ENCODE measurements at regions not wholly inside any gene's neighbourhood (a gene's known extent, or its start where the extent isn't known, plus 50 kb on each side); places are given as distances from the start of the nearest gene placed in this dataset.

- BruUV-seq (replicated peaks), result no TSS peak
- intact Hi-C loops (cut with micrococcal nuclease) (no loop called here), in situ Hi-C loops (cut with MboI) (no loop called here)
- POLR2A ChIA-PET, result no interaction called here
- H3K9ac ChIP-seq (ENCODE audit: insufficient read depth in 1 of 2, low read depth in 2 of 2, low read length in 2 of 2), result no peak overlapping the region
- H3K4me3 ChIP-seq, result no peak overlapping the region
- no peaks in the 10 kb centered on the region for H3K27me3 ChIP-seq (ENCODE audit: control insufficient read depth in 2 of 2, insufficient read depth in 2 of 2, low read length in 2 of 2)
- CTCF ChIA-PET (ENCODE audit: low intra/inter-chr PET ratio), result no interaction called here
- WGBS (ENCODE audit: insufficient coverage, low coverage, missing lambda C conversion rate), result 32% methylated on average over 5 of the region's 5 CpGs
- H2AFZ ChIP-seq (ENCODE audit: low read depth, low read length), result no peak overlapping the region
- DNase-seq (ENCODE audit: extremely low read depth in 1 of 4, low spot score in 3 of 4) (no peak), ATAC-seq (no peak), FAIRE-seq (no peak)
- peaks cover 0 to 4% of the 10 kb centered on the region in 2 experiments; a peak in 1 of 5 replicates for H3K4me1 ChIP-seq (replicated peaks in 1 of 2; ENCODE audit: control insufficient read depth in 2 of 2, insufficient read depth in 2 of 2, low read length in 2 of 2)
- no peaks in the 10 kb centered on the region for H3K36me3 ChIP-seq (ENCODE audit: control insufficient read depth, insufficient read depth, low read length)
- H3K9me1 ChIP-seq (ENCODE audit: control insufficient read depth, insufficient read depth, low read length), result no peaks in the 10 kb centered on the region
- no peaks in the 10 kb centered on the region for H3K79me2 ChIP-seq (ENCODE audit: control insufficient read depth, insufficient read depth, low read length)
- H3K9me3 ChIP-seq (replicated peaks; ENCODE audit: control insufficient read depth, insufficient read depth, low read depth, low read length), result no peaks in the 10 kb centered on the region
- no peak overlapping the region for H3K4me2 ChIP-seq (ENCODE audit: insufficient read depth, low read length)
- no peak overlapping the region for H3K27ac ChIP-seq (ENCODE audit: extremely low read depth, low read depth, low read length)
- H4K20me1 ChIP-seq (replicated peaks; ENCODE audit: control insufficient read depth, insufficient read depth, low read length), result no peaks in the 10 kb centered on the region
- TF ChIP-seq NR0B1 (IDR thresholded peaks at IDR 0.05; ENCODE audit: partially characterized antibody), result no peak
- TF ChIP-seq CSDE1 (IDR thresholded peaks at IDR 0.05), result no peak
- no peak for TF ChIP-seq THRA (IDR thresholded peaks at IDR 0.05)
- no peak for TF ChIP-seq ADNP (tag; IDR thresholded peaks at IDR 0.05)
- TF ChIP-seq, protein P1, sequence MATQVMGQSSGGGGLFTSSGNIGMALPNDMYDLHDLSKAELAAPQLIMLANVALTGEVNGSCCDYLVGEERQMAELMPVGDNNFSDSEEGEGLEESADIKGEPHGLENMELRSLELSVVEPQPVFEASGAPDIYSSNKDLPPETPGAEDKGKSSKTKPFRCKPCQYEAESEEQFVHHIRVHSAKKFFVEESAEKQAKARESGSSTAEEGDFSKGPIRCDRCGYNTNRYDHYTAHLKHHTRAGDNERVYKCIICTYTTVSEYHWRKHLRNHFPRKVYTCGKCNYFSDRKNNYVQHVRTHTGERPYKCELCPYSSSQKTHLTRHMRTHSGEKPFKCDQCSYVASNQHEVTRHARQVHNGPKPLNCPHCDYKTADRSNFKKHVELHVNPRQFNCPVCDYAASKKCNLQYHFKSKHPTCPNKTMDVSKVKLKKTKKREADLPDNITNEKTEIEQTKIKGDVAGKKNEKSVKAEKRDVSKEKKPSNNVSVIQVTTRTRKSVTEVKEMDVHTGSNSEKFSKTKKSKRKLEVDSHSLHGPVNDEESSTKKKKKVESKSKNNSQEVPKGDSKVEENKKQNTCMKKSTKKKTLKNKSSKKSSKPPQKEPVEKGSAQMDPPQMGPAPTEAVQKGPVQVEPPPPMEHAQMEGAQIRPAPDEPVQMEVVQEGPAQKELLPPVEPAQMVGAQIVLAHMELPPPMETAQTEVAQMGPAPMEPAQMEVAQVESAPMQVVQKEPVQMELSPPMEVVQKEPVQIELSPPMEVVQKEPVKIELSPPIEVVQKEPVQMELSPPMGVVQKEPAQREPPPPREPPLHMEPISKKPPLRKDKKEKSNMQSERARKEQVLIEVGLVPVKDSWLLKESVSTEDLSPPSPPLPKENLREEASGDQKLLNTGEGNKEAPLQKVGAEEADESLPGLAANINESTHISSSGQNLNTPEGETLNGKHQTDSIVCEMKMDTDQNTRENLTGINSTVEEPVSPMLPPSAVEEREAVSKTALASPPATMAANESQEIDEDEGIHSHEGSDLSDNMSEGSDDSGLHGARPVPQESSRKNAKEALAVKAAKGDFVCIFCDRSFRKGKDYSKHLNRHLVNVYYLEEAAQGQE (IDR thresholded peaks at IDR 0.05; ENCODE audit: borderline replicate concordance), result no peak
- TF ChIP-seq, protein P1 (CRISPR knock-in tag; IDR thresholded peaks at IDR 0.05; ENCODE audit: low read depth), result no peak
- no peak for TF ChIP-seq ETS2 (tag; IDR thresholded peaks at IDR 0.05; ENCODE audit: borderline replicate concordance, poor library complexity, severe bottlenecking)
- TF ChIP-seq NFYB (IDR thresholded peaks at IDR 0.05; ENCODE audit: extremely low read depth, insufficient read length), result no peak
- TF ChIP-seq KDM5B (IDR thresholded peaks at IDR 0.05; ENCODE audit: insufficient replicate concordance, low read depth, low read length), result no peak
- no peak for TF ChIP-seq HMGN3 (IDR thresholded peaks at IDR 0.05; ENCODE audit: borderline replicate concordance, extremely low read depth, insufficient read length, low read depth, low read length)
- TF ChIP-seq SAFB2 (IDR thresholded peaks at IDR 0.05; ENCODE audit: borderline replicate concordance, low read depth, low read length, severe bottlenecking), result no peak
- no peak for TF ChIP-seq TBL1XR1 (IDR thresholded peaks at IDR 0.05; ENCODE audit: low read length in 2 of 2)
- TF ChIP-seq MCM5 (IDR thresholded peaks at IDR 0.05; ENCODE audit: low read depth), result no peak
These were observed 51.3 kb upstream of the AMN1 start for GRCh38 chr12:31780096-31780495.

Data from K562 (cell line).